SW 1271 (cell line): ENCODE measurements at regions not wholly inside any gene's neighbourhood (a gene's known extent, or its start where the extent isn't known, plus 50 kb on each side); places are given as distances from the start of the nearest gene placed in this dataset.
"Not testable (repeated sequence)": the region's sequence is repeated elsewhere in the genome, so short reads cannot be mapped to it uniquely, and the experiment has no call there.

ENCODE experiments used
- DNase-seq, 2 experiments: peaks; one replicate each; lab custom pipeline; 2025; lab: John Stamatoyannopoulos, UW

DNA sequence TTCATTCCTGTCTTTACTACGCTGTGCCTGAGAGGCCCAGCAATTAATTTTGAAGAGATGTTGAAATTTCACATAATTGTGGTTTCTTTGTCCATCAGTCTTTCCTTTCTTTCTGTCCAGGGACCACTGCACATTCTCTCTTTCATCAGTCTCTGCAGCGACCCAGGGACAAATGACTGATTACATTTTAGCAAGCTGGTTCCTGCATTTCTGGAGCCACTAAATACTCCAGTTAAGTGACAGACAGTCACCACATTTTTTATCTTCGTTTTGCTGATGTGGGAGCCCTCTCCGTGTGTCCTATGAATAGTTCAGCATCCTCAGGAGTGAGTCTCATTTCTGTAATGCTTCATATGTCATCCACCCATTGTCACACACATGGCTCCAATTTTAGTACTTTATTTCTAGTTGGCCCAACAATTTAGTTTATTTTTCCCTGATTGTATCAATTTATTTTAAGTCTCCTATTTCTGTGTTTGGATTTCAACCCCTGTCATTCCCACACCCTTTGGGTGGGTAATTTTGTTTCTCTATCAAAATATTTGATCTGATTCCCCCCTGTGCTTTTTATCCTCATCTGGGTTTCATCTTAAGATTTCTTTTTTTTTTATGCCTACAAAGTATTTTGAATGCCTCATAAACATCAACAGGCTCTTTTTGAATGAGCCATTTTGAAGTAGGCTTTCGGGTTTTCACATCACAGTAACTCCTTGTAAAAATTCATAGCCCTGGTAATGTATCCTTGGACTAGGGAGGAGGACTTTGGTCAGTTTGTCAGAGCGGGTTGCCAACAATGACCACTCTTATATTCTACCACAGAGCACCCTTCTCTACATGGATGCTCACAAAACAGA lies 1196.5 kb downstream of the GALC start:
- no peak for DNase-seq

DNA sequence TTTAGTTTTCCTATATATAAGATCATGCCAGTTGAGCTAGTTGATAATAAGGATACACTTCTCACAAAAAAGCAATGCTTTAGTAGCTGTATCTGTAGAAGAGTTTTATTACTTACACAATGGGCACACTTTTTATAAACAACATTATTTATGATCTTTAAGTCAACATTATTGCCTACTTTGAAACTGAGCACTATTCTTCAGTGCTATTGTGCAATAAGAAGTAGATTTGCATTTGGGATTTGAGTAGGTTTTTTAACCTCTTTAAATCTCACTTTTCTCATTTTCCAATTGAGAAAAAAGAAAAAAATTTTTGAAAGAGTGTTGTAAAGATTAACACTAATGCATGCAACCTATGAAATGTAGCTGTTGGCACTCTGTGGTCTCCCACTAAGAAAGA lies 1198.3 kb downstream of the GALC start:
- DNase-seq: no peak

DNA sequence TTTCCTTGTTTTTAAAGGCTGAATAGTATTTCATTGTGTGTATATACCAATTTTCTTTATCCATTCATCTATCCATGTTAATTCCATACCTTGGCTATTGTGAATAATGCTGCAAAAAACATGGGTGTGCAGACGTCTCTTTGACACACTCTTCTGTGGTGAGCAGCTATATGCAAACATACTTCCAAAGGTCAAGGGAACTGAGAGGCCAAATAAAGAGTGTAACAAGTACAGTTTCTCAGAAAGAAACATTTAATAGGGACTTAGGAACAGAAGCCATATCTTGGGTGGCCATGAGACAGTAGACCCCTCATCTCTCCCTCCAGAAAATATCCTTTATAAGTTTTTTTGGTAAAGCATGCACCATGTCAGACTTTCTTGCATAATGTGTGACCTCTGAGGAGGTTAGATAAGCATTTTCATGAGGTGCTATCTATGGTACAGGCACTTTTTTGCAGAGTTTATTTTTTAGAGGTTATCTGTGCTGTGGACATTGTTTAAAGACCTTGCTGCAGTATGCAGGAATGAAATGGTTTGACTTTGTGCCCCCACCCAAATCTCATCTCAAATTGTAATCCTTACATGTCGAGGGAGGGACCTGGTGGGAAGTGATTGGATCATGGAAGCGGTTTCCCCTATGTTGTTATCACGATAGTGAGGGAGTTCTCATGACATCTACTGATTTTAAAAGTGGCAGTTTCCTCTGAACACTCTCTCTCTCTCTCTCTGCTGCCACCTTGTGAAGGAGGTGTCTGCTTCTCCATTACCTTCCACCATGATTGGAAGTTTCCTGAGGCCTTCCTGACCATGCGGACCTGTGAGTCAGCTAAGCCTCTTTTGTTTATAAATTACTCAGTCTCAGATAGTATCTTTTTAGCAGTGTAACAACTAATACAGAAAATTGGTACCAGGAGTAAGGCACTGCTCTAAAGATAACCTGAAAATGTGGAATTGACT lies 1202.3 kb downstream of the GALC start:
- no peak for DNase-seq

DNA sequence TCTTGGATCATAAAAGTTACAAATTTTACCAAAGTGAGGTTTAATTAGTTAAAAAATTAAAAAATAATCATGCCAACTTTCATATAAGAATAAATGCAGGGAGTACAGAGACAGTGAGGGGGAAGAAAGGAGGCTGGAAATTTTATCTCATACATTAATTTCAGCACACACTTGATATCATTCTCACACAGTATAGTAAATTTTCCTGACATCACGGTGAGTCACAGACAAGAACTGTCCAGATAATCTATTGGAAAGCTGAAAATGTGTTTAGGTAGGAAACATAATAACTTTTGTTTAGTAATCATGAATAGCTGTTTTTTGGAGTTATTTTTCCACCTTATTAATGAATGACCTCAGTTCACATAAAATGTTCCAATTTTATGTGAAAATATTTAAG lies 1204.8 kb downstream of the GALC start:
- DNase-seq: no peak

DNA sequence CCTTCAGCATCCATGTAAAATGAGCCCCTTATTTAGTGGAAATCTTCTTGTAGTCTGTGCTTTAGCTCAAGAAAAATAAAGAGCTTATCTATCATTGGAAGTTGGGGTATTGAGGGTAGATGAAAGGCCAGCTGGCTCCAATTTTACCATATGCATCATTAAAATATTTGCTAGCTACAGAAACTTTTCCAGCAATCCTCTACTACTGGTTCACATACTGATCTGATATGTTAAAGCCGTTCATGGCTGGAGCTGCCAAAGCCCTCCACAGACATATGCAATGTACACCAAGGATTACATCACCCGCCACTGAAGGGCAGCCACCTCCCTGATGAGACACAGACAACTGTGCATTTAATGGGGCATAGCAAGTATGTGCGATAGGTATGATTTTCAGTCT lies 1205.3 kb downstream of the GALC start:
- DNase-seq: no peak

DNA sequence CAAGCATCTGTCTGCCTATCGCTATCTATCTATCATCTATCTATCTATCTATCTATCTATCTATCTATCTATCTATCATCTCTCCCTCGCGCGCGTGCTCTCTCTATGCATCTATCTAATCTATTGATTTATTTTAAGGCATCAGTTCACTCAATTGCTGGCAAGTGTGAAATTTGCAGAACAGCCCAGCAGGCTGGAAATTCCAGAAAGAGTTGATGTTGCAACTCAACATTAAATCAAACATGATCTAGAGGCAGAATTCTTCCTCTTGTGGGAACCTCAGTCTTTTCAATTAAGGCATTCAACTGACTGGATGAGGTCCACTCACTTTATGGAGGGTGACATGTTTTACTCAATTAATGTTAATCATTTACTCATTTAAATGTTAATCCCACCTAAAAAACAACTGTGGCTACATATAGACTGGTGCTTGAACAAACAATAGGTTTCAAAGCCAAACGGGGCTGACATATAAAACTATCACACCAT lies 1210.8 kb downstream of the GALC start:
- no peak for DNase-seq

DNA sequence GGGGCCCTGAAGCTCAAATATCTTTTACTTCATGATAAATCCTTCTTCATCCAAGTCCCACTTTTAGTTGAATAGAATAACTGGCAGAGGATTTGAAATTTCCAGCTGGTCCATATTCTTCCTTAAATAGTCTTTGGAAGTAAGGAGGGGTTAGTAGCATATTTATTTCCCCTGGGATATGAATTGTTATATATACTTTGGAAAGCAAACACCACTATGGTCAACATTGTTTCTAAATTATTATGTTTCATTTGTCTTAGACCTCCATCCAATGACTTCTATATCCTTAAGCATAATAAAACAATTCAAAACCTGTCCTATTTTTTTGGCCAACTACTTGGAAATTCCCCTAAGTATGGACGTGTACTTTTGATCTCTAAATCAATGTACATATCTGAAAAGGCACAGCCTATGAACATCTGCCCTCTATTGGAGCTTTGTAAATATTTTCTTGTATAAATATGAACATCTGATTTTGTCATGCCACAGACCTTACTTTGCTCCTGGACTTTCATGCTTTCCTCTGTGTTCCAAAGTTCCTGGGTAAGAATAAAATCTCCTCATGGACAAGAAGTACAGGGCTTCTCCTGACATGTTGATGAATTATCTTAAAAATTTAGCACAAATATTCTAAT lies 1212.0 kb downstream of the GALC start:
- no peak for DNase-seq

DNA sequence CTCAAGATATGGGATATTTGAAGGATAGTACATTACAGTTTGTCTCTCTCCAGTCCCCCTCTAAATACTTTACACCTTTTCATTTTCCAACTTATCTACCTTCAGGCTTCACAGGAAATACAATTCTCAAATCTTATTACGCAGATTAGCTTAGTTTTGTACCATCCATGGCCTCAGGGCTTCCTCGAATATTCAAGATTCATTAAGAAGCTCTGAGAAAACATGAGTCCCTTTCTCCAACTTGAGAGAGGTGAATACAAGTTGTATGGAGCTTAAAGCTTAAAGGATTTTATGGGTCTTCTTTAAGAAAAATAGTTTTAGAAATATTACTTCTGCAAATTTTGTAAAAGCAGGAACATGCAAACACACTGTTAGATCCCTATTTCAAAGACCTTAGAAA lies 1212.5 kb downstream of the GALC start:
- no peak for DNase-seq

DNA sequence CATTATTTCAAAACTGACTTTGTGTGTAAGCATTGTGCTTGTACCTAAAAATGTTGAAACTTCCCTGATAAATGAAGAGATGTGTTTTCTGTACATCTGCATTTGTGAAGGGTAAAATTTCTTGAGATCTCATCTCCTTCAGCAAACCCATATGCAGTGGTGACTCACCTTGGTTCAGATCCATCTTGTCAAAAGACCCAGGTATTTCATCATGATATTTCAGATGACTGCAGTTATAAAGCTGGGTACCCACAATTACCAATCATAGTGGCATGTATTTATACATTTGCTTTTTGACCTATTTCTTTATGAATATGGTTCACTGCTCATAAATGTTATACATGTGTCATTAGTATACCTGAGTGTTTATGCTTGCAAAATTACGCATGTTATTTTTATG lies 1213.6 kb downstream of the GALC start:
- no peak for DNase-seq

DNA sequence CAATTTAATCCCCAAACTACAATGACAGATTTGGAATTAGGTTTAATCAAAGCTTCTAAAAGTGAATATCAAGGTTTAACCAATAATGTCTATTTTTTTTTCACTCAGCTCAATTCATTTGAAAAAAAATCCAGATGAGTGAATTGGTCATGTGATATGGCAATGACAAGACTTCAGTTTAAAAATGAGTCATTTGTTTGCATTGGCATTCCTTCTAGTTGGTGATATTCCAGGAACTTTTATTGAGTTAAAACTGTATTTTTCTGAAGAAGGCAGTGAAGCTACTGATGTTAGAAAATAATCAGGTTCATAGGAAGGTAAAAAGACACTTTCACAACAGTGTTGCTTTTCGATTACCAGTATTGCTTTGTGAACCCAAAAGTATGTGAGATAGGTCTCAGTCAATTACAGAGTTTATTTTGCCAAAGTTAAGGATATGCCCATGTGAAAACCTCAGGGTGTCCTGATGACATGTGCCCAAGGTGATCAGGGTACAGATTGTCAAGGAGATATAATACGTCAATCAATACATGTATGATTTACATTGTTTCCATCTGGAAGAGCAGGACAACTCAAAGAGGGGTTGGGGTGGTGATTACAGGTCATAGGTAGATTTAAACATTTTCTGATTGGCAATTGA lies 1214.9 kb downstream of the GALC start:
- DNase-seq: no peak

DNA sequence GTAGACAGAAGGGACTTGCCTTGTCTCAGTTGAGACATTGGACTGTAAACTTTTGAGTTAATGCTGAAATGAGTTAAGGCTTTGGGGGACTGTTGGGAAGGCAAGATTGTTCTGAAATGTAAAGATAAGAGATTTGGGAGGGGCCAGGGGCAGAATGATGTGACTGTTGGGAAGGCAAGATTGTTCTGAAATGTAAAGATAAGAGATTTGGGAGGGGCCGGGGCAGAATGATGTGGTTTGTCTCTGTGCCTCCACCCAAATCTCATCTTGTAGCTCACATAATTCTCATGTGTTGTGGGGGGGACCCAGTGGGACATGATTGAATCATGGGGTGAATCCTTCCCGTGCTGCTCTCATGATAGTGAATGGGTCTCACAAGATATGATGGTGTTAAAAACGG lies 1217.1 kb downstream of the GALC start:
- DNase-seq: not testable (repeated sequence)

DNA sequence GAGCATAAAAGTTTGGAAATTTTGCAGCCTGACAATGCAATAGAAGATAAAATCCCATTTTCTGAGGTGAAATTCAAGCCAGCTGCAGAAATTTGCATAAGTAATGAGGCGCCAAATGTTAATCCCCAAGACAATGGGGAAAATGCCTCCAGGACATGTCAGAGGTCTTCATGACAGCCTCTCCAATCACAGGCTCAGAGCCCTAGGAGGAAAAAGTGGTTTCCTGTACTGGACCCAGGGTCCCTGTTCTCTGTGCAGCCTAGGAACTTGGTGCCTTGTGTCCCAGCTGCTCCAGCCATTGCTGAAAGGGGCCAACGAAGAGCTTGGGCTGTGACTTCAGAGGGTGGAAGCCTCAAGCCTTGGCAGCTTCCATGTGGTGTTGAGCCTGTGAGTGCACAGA lies 1218.1 kb downstream of the GALC start:
- no peak for DNase-seq

DNA sequence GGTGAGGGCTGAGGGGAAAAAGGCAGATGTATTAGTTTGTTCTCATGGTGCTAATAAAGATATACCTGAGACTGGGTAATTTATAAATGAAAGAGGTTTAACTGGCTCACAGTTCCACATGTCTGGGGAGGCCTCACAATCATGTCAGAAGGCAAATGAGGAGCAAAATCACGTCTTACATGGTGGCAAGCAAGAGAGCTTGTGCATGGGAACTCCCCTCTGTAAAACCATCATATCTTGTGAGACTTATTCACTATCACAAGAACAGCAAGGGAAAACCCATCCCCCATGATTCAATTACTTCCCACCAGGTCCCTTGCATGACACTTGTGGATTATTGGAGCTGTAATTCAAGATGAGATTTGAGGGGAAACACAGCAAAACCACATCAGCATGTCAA lies 1220.9 kb downstream of the GALC start:
- DNase-seq: no peak

DNA sequence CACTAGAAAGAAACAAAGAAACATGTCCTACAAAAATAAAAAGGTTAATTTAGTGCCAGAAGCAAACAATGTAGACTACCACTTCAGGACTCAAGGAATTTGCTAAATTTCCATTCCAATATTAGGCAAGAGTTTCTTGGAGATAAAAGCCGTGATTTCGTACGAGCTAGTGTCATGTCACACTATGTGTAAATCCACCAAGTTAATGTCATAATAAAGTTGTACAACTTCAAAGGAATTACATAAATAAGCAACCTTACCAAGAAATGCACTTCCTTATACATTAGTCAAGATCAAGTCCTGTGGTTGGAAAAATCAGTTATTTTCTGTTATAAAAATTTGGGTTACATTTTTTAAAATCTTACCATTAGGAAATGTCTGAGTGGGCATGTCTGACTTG lies 1222.8 kb downstream of the GALC start:
- no peak for DNase-seq

DNA sequence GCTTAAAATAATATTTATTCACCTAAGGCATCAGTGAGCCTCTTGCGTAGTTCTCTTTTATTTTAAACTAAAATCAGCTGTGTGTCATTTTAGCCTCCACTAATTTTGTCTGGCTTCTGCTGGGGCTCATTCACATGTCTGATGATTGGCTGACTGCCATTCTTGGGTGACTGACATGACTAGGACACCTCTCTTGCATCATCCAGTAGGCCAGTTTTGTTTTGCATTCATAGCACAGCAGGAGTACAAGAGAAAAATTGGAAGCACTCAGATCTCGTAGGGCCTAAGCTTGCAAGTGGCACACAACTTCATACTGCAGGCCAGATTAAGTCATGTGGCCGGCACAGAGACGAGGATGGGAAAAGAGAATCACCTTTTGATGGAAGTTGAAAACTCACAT lies 1226.5 kb downstream of the GALC start:
- no peak for DNase-seq

DNA sequence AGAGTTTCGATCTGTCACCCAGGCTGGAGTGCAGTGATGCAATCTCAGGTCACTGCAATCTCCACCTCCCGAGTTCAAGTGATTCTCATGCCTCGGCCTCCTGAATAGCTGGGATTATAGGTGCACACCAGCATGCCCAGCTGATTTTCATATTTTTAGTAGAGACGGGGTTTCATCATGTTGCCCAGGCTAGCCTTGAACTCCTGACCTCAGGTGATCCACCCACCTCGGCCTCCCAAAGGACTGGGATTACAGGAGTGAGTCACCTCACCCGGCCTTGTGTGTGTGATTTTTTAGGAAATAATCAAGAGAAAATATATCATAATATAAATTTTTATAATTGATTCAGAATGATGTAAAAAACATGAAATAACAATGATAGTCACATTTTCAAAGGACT lies 1231.4 kb downstream of the GALC start:
- no peak for DNase-seq

DNA sequence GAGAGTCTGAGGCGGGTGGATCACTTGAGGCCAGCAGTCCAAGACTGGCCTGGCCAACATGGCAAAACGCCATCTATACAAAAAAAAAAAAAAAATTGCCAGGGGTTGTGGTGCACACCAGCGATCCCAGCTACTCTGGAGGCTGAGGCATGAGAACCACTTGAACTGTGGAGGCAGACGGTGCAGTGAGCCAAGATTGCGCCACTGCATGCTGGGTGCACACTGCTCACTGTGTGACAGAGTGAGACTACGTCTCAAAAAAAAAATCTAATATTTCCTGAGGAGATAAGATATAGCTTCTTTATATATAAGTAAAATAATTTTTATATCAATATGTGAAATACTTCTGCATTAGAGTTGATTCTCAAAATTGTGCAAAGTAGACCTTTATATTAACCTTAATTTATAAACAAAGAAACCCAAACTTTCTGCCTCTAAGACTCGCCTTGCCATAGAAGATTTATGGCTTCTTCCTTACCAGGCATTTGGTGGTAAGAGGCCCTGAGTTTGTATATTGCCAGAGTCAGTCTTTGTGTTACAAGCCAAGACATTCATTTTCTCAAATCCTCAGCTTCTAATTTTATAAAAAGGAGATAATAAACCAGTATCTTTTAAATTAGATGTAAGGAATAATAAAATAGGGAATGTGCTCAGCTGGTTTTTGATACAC lies 1226.7 kb downstream of the FLRT2 start:
- no peak for DNase-seq

DNA sequence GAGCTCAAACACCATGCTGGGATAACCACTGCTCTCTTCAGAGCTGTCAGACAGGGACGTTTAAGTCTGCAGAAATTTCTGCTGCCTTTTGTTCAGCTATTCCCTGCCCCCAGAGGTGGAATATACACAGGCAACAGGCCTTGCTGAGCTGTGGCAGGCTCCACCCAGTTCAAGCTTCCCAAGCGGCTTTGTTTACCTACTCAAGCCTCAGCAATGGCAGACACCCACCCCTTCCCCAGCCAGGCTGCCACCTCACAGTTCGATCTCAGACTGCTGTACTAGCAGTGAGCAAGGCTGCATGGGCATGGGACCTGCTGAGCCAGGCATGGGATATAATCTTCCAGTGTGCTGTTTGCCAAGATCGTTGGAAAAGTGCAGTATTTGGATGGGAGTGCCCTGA lies 1220.5 kb downstream of the FLRT2 start:
- DNase-seq: not testable (repeated sequence)

DNA sequence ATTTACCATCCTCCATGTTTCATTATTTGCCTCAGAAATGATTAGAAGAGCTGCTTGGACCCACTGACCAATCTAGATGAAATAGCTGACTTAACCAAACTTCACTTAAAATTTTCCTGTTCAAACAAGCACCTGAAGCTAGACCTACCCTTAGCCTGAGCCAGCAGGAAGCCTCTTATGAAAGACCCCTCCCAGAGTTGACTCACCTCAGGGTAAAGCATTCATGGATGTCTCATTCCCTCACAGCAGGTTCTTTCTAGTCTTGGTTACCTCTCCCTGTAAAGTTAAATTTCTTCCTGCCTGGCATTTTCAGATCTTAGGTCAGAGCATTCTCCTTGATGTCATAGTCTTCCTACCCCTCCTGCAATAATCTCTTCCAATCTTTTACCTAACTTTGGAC lies 1209.8 kb downstream of the FLRT2 start:
- no peak for DNase-seq

DNA sequence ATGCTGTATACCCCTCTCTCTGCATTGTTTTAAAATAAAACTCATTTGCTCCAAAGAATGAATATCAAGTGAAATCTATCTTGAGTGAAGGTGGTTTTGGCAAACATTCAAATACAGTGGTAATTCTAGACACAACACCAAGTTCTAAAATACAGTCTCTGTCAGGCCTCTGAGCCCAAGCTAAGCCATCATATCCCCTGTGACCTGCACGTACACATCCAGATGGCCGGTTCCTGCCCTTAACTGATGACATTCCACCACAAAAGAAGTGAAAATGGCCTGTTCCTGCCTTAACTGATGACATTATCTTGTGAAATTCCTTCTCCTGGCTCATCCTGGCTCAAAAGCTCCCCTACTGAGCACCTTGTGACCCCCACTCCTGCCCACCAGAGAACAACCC lies 1201.5 kb downstream of the FLRT2 start:
- DNase-seq: not testable (repeated sequence)

DNA sequence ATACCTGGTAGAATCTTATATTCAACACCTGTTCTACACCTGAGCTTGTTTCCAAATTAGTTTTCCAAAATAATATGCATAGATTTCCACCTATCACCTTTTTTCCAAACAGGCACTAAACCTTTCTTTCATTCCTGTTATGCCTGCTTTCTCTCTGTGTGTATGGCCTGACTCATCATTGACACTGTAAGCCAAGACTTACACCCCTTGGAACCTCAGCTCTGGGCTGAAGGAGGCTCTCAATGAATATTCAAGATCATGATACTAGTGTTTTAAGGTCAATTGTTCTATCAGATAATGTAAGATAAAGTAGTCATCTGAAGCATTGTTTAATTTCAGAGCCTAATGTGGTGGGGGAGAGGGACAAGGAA lies 1193.3 kb downstream of the FLRT2 start:
- DNase-seq: no peak
